NCI-H2227 (cell line): ENCODE measurements at regions not wholly inside any gene's neighbourhood (a gene's known extent, or its start where the extent isn't known, plus 50 kb on each side); places are given as distances from the start of the nearest gene placed in this dataset.
"Not testable (repeated sequence)": the region's sequence is repeated elsewhere in the genome, so short reads cannot be mapped to it uniquely, and the experiment has no call there.

Experiments
- DNase-seq: peaks from one replicate; lab custom pipeline; 2025; ENCODE audit not compliant: unreplicated experiment; lab: John Stamatoyannopoulos, UW

GRCh38 chr2:192827735-192828134 is 633.0 kb upstream of the TMEFF2 start:
- peak; percentile 22 for DNase-seq

DNA sequence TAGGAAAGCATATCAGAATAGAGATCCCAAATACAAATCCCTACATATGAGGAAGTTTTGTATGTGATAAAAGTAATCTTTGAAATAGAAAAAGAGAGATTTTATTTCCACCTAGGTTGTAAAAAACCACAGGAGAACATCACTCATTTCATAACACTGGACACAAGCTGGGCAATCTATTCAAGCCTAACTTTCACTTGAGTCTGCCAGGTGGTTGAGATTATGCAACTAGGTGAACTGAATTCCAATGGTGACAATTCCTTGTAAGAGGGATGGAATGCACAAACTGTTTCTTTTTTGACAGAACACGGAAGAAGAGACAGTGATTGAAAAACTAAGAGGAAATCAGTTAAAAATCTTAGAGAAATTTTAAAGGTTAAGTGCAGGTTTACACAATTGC is 619.6 kb upstream of the TMEFF2 start:
- no peak for DNase-seq

- DNase-seq = no peak
These were observed 618.6 kb upstream of the TMEFF2 start for GRCh38 chr2:192813341-192813740.

GRCh38 chr2:192809173-192809572 is 614.4 kb upstream of the TMEFF2 start:
- no peak for DNase-seq

DNA sequence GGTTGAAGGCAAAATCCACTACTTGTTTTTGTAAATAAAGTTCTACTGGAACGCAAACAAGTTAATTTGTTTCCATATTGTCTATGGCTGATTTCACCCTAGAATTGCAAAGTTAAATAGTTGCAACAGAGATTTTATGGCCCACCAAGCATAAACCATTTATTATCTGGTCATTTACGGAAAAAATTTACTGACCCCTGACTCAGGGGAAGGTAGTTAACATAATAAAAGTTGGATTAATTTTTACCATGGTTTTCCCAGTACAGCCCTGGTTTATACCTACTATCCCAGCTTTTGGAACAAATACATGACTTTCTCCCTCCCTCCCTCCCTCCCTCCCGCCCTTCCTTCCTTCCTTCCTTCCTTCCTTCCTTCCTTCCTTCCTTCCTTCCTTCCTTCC is 588.9 kb upstream of the TMEFF2 start:
- DNase-seq = no peak

DNA sequence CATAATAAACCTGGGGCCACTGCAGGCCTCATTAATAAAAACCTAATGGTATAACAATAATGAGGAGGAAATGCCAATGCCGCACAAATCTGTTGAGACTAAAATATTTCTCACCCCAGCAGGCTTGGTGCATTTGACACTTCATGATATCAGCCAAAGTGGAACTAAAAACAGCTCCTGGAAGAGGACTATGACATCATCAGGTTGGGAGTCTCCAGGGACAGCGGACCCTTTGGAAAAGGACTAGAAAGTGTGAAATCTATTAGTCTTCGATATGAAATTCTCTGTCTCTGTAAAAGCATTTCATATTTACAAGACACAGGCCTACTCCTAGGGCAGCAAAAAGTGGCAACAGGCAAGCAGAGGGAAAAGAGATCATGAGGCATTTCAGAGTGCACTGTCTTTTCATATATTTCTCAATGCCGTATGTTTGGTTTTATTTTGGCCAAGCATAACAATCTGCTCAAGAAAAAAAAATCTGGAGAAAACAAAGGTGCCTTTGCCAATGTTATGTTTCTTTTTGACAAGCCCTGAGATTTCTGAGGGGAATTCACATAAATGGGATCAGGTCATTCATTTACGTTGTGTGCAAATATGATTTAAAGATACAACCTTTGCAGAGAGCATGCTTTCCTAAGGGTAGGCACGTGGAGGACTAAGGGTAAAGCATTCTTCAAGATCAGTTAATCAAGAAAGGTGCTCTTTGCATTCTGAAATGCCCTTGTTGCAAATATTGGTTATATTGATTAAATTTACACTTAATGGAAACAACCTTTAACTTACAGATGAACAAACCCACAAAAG is 580.9 kb upstream of the TMEFF2 start:
- no peak for DNase-seq

- no peak for DNase-seq
These were observed 580.3 kb upstream of the TMEFF2 start for GRCh38 chr2:192775011-192775410.

- DNase-seq = no peak
These were observed 578.3 kb upstream of the TMEFF2 start for GRCh38 chr2:192773044-192773443.

GRCh38 chr2:192749611-192750200 is 555.0 kb upstream of the TMEFF2 start:
- DNase-seq = peak; percentile 16

DNA sequence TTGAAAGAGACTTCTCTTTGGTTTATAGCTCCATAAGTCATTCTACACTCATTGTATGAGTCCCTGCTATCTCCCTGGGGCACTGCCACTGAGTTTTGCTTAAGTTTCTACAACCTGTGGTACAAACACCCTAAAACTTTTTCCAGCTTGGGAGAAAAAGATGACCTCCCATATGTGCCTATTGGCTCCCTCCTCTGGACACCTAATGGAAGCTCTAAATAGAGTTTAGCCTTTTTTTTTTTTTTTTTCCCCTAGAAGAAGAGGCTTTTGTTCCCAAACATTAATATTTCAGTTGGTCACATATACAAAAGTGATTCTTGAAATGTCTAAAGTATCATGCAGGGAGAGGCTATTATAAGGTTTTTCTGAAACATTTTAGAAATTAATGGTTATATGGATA is 547.2 kb upstream of the TMEFF2 start:
- DNase-seq = no peak

GRCh38 chr2:192735447-192735846 is 540.7 kb upstream of the TMEFF2 start:
- DNase-seq = no peak

- no peak for DNase-seq
These were observed 534.6 kb upstream of the TMEFF2 start for GRCh38 chr2:192729369-192729768.

- no peak for DNase-seq
These were observed 531.3 kb upstream of the TMEFF2 start for GRCh38 chr2:192725991-192726390.

DNA sequence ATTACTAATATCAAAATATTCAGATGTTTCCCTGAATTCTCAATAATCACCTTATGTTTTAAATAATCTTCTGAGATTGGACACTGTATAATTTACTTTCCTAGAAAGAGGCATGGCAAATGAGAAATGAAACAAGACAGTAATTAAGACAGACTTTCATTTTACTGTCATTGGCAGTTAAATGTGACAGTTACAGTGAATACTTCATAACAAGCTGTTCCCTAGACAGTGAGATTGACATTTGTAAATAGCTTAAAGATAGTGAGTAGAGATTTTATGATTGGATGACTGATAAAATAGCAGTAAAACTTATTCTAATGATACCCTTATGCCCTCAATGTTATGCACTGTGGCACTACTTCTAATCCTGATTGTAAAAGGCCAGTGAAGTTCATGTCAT is 524.9 kb upstream of the TMEFF2 start:
- DNase-seq = no peak

GRCh38 chr2:192718340-192718739 is 523.6 kb upstream of the TMEFF2 start:
- no peak for DNase-seq

DNA sequence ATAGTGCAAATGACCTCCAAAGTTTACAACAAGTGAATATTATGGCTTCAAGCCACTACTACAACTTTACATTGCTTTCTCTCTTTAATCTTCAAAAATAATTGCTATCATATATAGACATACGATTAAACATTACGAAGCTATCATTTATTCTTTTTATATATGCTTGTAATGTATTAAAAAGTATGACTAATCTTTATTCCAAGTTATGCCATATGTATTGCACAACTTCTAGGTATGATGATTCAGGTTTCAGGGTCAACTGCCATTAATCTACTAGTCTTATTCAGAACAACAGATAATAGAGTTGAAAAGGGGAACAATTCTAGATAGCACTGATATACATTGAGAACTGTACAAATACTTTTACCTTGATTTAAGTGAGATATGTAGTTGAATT is 506.2 kb upstream of the TMEFF2 start:
- DNase-seq = no peak

DNA sequence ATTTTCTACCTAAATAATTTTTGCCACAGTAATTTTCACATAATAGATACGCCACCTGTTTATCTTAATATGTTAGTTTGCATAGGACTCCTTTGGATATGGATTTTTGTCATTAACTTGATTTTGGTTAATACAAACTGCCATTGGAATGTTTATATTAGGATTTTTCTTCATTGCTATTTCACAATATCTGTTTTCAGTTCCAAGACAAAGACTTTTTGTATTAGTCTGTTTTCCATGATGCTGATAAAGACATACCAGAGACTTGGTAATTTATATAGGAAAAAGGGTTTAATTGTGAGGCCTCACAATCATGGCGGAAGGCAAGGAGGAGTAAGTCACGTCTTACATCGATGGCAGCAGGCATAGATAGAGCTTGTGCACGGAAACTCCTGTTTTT is 503.1 kb upstream of the TMEFF2 start:
- no peak for DNase-seq

DNA sequence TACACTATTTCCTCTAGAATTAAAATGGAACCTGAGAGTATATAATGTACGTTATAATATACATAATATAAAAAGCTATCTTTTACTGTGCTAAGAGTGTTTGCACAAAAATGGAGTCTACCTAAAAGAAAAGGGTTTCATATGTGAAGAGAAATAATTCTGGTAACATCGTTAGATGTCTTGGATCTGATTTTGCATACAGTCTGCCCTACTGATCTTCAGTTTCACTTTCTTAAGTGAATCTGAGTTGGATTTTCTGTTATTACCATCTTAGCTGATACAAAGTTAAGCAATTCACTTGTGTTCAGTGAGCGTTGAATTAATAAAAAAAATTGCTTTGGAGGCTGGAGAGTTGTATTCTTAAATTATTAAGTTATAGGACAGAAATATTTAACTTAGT is 502.1 kb upstream of the TMEFF2 start:
- no peak for DNase-seq

- no peak for DNase-seq
These were observed 492.3 kb upstream of the TMEFF2 start for GRCh38 chr2:192687015-192687414.

- DNase-seq = not testable (repeated sequence)
These were observed 487.8 kb upstream of the TMEFF2 start for GRCh38 chr2:192682511-192682910.

DNA sequence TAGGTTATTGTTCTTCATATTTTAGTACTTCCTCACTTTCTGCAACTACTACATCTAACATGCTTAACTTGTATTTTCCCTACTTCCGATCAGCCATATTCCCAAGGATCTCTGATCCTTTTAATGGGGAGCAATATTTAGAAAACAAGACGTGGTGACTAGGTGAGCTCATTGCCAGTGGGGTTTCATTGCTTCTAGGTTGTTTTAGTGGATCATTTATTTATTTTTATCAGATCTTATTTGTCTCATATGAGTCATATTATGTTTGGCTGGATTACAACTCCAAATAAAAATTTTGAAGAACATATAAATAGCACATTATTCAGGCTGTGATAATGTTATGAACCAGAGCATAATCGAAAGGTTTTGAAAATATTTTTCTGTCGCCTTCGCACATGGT is 480.9 kb upstream of the TMEFF2 start:
- DNase-seq = no peak

- DNase-seq = no peak
These were observed 474.9 kb upstream of the TMEFF2 start for GRCh38 chr2:192669505-192670091.
